HG03025 (cell line): ENCODE measurements at regions not wholly inside any gene's neighbourhood (a gene's known extent, or its start where the extent isn't known, plus 50 kb on each side); places are given as distances from the start of the nearest gene placed in this dataset.
"Not testable (repeated sequence)": the region's sequence is repeated elsewhere in the genome, so short reads cannot be mapped to it uniquely, and the experiment has no call there.

Experiments used
- ATAC-seq: cut with Tn5 transposase; IDR thresholded peaks from one replicate; pipeline ENCODE4 v1.9.1; 2021; ENCODE audit warnings: mild to moderate bottlenecking, moderate library complexity; ENCODE audit not compliant: unreplicated experiment, low FRiP score

DNA sequence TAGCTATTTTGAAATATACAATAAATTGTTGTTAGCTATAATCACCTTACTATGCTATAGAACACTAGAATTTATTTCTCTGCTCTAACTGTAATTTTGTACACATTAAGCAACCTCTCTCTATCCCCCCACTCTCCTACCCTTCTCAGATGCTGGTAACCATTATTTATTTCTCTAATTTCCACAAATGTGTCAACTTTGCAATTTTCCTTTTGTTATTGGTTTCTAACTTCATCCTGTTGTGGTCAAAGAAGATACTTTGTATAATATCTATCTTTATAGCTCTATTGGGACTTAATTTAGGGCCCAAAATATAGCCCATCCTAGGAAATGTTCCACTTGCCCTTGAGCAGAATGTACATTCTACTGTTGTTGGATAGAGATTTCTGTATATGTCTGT lies 229.3 kb downstream of the SATB1 start:
- ATAC-seq = no peak

DNA sequence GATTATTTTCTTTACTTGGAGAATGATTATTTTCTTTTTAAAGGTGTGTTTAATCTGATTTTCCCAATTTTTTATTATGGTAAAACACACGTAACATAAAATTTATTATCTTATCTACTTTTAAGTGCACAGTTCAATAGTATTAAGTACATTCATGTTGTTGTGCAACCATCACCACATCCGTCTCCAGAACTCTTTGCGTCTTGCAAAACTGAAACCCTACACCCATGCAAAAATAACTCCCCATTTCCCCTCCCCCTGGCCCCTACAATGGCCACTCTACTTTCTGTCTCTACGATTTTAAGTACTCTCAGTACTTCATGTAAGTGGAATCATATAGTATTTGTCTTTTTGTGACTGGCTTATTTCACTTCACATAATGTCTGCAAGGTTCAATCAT lies 230.7 kb downstream of the SATB1 start:
- ATAC-seq = no peak

DNA sequence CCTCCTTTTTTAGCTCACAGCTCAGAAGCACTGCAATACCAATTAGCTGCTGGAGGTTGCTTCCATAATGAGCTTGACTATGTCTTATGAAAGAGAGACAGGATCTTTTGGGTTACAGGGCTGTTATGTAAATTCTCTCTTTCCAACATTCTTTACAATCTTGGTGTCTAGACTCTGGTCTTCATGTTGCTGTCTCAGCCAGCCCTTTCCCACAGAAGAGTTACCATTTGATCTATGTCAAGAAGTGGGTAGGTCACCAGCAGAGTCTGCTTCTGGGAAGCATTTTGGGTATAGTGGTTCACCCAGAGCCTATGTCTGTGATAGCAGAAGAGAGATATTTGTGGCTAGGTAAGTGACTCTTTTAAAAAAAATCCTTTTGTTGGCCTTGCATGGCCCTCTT lies 234.5 kb downstream of the SATB1 start:
- no peak for ATAC-seq

DNA sequence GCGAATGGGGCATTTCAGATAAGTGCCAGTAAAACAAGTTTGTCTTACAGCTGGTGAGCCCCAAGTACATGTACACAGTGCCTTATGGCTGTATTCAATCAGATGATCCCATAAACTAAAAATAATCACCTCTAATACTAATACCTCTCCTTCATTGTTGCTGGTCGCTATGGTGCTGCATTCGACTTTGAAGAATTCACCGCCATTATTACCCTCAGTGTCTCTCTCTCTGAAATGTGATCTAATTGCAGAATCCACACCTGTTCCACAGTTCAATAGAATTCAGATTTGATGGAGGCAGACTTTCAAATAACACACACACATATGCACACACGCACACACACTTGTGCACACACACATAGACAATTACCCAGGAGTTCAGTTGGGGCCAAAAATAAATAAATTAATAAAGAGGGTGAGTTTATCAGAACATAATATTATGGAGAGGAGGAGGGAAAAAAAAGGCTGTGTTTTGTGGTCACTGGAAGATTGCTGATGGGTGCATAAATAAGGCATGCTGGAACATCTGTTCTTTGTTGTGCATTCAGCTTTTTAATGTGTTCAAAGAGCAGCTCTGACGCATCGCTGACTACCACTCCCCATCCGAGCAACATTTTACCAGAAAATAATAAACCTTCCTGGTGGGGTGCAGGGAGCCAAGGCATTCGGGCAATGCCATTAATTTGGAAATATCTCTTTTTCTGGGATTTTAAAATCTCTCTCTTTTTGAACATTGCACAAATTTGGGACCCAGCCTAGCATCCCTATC lies 235.7 kb downstream of the SATB1 start:
- no peak for ATAC-seq

DNA sequence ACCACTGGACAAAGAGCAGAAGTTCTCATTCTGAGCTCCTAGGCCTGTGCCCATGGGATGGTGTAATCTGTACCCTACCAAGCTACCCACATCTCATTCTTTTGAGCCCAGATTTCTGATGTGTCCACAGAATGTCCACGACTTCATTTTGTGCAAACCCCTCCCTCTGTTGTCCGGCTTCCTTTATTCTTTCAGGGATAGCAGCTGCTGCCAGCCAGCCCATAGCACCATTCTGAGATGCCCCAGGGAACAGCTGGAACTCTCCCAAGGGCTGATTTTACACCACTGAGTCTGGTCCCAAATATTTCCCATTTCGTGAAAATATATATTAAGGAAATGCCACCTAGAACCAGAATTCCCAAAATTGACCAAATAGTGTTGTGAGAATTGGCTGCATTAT lies 236.6 kb downstream of the SATB1 start:
- ATAC-seq = no peak

DNA sequence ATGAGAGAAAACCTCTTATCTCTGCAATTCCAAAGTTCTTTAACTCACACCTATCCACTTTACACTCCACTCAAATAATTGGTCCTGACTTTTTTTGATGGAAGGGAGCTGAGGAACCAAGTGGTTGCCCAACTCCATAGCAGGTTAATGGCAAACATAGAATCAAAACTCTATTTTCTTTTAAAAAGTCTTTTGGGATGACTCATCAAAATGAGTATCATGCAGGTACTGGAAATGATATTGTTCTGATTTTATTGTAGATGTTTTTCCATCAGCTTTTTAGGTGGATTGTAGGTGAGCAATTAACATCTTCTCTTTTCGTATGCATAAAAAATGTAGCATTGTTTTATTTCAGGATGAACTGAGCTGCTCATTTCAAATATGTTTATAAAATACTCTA lies 239.5 kb downstream of the SATB1 start:
- ATAC-seq = no peak

DNA sequence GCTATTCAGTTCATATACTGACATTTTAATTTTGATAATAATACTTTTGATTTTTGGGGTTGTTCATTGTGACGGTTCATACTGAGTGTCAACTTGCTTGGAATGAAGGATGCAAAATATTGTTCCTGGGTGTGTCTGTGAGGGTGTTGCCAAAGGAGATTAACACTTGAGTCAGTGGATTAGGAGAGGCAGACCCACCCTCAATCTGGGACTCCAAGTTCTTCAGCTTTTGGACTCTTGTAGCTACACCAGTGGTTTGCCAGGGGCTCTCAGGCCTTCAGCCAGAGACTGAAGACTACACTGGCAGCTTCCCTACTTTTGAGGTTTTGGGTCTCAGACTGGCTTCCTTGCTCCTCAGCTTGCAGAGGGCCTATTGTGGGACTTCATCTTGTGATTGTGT lies 242.2 kb downstream of the SATB1 start:
- ATAC-seq = not testable (repeated sequence)

DNA sequence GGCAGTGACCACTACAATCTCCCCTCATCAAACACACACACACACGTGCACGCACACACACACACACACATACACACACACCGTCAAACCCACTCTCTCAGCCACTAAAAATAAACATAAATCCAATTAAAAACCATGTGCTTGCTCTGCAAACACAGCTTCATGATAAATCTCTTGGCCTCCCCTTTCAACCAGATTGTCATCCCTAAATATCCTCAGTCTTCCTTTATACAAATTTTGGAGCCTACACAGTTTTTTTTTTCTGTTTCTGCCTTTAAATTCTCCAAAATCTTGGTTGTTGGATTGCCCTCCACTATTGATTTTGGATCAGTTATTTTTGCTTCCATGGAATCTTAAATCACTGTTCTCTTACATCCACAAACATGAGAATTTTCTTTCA lies 245.6 kb downstream of the SATB1 start:
- no peak for ATAC-seq

DNA sequence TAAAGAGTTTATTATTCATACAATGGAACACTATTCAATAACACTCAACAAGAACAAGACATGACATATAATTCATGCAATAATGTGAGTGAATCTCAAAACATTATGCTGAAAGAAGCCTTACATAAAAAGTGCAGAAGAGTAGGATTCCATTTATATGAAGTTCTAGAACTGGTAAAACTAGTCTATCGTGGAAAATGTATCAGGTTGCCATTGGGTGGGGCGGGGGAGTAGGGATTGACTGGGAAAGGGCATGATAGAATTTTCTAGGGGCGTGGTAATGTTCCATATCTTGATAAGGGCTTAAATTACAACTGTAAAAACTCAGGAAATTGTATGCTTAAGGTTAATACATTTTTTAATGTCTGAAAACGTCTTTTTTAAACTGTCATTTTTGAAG lies 247.9 kb downstream of the SATB1 start:
- no peak for ATAC-seq

DNA sequence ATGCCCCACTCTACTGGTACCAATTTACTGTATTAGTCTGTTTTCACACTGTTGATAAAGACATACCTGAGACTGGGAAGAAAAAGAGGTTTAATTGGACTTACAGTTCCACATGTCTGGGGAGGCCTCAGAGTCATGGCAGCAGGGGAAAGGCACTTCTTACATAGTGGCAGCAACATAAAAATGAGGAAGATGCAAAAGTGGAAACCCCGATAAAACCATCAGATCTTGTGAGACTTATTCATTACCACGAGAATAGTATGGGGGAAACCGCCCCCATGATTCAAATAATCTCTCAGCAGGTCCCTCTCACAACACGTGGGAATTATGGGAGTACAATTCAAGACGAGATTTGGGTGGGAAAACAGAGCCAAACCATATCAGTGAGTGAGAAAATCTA lies 251.2 kb downstream of the SATB1 start:
- ATAC-seq = not testable (repeated sequence)

DNA sequence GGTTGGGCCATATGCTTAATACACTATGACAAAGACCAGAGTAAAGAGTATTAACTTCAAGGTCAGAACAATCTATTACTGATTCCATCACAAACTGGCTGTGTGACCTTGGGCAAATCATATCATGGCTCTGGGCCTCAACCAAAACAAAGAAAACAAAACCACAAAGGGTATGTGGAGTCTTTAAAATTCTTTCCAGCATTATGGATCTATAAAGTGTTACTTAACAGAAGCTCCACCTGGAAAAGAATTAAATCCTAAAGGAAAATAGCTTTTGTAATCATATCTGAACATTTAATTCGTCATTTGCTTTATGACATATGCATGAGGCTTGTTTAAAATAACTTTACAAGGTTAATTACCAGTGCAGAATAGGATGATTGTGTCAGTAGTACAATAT lies 265.5 kb downstream of the SATB1 start:
- ATAC-seq = no peak

DNA sequence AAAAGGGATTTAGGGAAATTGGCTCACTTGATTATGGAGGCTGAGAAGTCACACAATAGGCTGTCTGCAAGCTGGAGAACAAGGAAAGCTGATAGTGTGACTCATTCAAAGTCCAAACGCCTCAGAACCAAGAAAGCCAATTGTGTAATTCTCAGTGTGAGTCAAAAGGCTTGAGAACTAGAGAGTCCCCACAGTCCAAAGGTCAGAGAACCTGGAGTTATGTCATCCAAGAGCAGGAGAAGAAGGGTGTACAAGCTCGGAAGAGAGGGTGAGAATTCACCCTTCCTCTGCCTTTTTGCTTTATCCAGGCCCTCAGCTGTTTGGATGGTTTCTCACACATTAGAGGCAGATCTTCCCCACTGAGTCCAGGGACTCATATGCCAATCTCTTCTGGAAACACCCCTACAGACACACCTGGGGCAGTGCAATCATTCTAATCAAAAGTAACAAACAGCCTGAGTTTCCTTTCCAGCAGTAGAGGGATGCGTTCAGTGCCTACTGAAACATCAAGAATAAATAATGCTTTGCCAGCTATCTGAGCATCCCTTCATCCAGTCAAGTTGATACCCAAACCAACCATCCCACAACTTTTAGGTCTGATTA lies 271.5 kb downstream of the SATB1 start:
- ATAC-seq = no peak

DNA sequence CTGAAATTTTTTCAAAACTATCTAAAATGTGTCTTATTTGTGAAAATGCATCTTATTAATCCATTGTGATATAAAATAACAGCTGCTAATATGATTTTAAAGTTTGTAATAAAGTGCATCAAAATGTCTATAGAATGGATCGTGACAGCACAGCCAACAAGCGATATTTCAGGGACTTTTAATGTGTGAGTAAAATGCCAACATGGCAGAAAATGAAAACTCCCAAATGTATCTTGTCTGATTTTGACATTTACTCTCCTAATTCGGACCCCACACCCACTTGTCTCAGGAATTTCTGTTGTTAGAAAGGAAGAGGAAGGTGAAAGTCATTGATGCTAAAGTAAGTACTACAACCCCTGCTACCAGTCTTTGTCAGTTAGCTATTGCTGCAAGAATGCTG lies 273.9 kb downstream of the SATB1 start:
- ATAC-seq = no peak

DNA sequence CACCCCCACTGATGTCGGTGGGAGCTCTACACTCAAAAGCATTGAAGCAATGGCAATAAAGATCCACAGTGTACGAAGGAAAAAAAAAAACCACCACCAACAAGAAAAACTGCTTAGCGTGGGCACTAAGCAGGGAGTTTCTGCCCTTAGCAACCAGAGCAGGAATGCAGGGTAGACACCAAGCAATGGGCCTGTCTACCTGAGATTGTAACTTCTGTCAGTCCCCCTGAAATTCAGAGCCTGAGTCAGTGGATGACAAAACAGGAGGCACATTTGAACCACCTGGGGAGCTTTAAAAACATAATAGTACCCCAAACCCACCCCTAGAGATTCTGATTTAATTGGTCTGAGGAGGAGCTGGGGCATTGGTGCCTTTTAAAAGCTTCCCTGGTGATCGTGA lies 275.2 kb downstream of the SATB1 start:
- no peak for ATAC-seq

DNA sequence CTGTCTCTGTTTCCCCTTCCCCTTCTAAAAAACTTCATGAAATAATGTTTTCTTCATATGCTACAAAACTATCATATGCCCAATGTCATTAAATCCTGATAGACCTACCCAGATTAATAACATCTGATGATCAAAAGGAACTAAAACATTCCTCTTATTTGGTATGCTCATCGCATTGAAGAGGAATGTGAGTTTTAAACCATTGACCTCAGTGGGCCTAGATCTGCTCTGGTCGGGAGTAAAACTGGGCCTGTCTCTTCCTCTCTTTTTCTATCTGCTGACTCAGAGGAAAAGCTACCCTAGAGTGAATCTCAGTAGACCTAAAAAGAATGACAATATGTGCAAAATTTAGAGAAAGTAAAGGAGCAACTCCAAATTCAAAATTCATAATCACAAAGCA lies 275.8 kb downstream of the SATB1 start:
- ATAC-seq = no peak

DNA sequence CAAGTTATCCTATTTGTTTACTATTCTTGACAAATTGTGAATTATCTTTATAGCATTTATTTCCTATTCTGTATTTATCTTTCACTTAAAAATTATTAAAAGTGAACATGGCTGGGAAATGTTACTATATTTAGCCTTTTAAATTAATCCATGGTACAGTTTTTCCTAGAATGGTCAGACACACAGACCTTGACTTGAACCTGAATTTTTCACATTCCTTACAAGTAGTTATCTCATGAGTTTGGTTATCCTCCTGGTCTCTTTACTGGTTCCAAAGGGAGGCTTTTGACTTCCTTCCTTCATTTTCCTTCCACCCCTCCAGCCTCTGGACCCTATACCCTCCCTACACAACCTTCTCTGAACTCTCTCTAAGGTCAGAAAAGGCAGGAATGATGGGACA lies 280.6 kb downstream of the SATB1 start:
- ATAC-seq = no peak

DNA sequence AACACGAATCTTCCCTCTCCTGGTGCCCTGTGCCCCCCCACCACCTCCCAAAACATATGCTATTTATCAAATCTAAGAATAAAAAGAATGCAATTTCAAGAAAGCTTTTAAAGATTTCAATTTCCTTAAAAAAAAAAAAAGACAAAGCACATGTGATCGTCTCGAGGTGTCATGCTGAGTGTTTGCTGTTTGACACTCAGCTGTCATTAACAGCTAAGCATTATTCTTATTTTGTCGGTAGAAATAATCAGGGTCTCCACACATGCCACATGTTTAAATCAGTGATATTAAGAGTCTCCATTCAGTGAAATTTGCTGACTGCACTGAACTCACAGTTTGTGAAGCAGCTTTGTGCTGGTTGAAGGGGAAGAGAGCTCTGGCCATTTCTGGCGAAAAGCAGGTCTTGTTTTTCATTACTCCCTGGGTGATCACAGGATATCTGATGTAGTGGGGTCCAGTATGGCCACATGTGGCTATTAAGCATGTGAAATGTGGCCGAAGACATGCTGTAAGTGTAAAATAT lies 281.8 kb downstream of the SATB1 start:
- no peak for ATAC-seq

DNA sequence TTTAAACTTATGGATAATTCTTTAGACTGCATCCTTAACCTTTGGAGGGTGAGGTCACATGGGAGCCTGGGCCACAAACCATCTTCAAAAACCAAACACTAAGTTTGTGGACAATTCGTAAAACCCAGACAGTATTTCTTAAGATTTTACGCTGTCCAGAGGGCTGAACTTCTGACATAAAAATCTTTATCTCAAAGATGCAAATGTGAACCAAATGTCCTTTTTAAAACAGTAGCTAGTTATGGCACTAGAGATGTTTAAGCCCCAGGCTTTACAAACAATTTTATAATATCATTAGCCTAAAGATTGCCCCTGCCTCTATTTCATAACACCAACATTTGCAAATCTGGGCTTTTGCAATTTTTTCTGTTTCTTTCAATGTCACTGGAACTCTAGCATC lies 287.2 kb downstream of the SATB1 start:
- ATAC-seq = no peak

DNA sequence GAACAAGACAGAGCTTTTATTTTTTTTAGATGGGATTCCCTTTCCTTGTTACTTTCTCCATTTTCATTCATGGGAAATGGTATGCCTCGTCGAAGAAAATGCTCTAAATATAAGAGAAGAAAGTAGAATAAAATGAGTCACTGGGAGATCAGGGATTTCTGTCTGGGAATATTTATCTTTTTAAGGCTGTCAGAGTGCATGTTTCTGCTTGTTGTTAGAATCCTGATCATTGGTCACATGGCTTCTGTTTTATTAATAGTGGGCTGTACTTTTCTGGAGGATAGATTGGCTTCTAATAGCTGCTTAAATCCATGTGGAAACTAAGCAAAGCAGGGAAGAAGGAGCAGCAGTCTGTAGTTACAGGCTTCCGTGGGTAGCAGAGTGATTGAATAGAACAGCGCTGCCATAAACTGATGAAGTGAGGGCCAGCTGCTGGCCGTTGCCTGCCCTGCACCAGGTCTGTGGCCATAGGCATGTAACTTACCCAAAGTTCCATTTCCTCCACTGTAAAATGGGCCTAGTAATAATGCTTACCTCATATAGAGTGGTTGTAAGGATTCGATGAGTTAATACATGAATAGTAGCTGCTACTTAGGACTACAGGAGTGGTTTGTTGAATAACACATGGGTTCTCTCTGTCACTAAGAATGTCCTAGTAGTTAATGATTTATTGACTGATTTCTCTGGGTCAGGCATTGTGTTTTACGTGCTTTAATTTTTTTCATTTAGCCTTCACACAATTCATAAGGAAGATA lies 289.9 kb downstream of the SATB1 start:
- ATAC-seq = no peak

DNA sequence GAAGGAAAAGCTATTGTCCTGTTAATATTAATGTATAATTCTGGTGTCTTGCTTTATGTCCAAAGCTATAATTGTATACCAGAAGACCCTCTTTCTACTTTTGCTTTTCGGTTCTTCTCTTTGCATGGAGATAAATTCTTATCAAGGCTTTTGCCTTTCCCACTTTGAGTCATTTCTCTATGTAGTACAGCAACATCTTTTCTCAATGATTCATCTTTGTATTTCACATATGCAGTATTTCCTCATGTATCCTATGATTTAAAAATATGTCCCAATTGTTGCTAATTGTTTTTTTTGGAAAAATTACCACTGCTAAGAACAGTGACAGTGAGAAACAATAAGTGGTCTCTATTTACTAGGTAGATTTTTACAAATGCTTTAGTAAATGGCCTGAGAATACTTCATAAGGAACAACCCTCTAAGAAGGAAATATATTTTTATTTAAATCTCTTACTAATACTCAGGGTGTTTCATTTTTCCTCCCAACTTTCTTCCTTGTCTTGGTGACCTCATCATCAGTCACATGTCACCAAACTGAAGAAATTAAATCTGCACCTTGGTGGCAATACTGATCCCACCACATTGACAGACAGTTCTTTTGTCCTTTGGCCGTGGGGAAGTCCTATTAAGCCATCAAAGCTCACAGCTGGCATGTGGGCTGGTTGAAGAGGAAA lies 290.6 kb downstream of the SATB1 start:
- no peak for ATAC-seq

DNA sequence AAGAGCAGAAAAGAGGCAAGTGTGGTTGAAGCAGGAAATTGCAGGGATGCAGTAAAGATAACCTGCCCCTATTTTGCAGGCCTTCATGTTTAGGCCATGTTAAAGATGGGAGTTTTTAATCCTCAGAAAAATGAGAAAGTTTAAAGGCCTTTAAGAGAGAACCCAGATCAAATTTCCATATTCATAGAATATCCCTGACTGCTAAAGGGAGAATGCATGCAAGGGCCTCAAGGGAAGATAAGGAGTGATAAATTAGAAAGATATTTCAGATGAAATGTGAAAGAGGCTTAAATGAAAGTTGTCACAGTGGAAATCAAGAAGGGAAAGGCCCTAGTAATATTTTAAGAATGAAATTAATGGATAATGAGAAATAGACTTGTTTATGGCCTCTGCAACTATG lies 292.1 kb downstream of the SATB1 start:
- no peak for ATAC-seq
